Colonic mucosa (tissue), 4 donors: ENCODE measurements at regions not wholly inside any gene's neighbourhood (a gene's known extent, or its start where the extent isn't known, plus 50 kb on each side); places are given as distances from the start of the nearest gene placed in this dataset.

Experiments
- DNase-seq: peaks from one replicate; pipeline ENCODE4 v3.0.0-alpha.2; 2020
- H3K27ac ChIP-seq: fragments of 200-600 bp; one replicate; pipeline ENCODE4 v1.8.0; 2021
- H3K27me3 ChIP-seq: fragments of 200-600 bp; one replicate; pipeline ENCODE4 v1.8.0; 2021
- H3K36me3 ChIP-seq: fragments of 200-600 bp; one replicate; pipeline ENCODE4 v1.8.0; 2021
- H3K4me1 ChIP-seq: fragments of 200-600 bp; one replicate; pipeline ENCODE4 v1.8.0; 2021; ENCODE audit warnings: mild to moderate bottlenecking
- H3K4me3 ChIP-seq: fragments of 200-600 bp; one replicate; pipeline ENCODE4 v1.8.0; 2021
- H3K9ac ChIP-seq, 2 donors: one replicate each; pipeline ENCODE4 v1.7.0; 2013; ENCODE audit warnings: control low read depth in 2 of 2, low read depth in 2 of 2, low read length in 2 of 2
- H3K9me3 ChIP-seq: fragments of 200-600 bp; one replicate; pipeline ENCODE4 v1.8.0; 2021
- intact Hi-C: fragments of 100-400 bp; cut with DNase I; formaldehyde crosslinking; loops from one replicate; pipeline ENCODE4 v1.14.1; 2022
- TF ChIP-seq, protein P1 (sequence below): fragments of 200-600 bp; IDR thresholded peaks from one replicate; pipeline ENCODE4 v1.8.0; 2022; ENCODE audit warnings: antibody characterized with exemption, mild to moderate bottlenecking
- donor health status: healthy.
- donor health status: DM: no; HTN: no; CAD: no.
- donor health status: DM: no; HTN: no; CAD: no.

DNA sequence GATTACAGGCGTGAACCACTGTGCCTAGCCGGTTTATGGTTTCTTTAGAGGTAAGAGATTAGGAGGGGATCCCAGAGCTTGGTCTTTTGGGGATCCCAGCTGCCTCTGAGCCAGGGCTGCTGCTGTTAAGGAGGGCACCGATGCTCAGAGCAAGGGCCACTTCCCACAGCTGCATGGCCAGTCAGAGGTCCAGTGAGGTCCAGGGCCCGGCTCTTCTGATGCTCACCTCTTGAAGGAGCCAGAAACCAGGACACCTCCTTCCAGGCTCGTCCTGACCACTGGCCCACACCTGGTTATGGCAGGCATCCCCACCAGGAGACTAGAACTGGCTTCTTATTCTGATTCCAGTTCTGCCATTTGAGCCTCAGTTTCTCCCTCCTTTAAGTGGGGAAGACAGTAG lies 149.0 kb downstream of the TEX29 start:
- no peak overlapping the region for H3K27ac ChIP-seq
- no peaks in the 10 kb centered on the region for H3K27me3 ChIP-seq
- H3K4me3 ChIP-seq = no peak overlapping the region
- DNase-seq = no peak
- TF ChIP-seq, protein P1, sequence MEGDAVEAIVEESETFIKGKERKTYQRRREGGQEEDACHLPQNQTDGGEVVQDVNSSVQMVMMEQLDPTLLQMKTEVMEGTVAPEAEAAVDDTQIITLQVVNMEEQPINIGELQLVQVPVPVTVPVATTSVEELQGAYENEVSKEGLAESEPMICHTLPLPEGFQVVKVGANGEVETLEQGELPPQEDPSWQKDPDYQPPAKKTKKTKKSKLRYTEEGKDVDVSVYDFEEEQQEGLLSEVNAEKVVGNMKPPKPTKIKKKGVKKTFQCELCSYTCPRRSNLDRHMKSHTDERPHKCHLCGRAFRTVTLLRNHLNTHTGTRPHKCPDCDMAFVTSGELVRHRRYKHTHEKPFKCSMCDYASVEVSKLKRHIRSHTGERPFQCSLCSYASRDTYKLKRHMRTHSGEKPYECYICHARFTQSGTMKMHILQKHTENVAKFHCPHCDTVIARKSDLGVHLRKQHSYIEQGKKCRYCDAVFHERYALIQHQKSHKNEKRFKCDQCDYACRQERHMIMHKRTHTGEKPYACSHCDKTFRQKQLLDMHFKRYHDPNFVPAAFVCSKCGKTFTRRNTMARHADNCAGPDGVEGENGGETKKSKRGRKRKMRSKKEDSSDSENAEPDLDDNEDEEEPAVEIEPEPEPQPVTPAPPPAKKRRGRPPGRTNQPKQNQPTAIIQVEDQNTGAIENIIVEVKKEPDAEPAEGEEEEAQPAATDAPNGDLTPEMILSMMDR = no peak
- H3K36me3 ChIP-seq = no peaks in the 10 kb centered on the region
- no peak overlapping the region for H3K9ac ChIP-seq
- H3K4me1 ChIP-seq = no peaks in the 10 kb centered on the region
- H3K9me3 ChIP-seq = no peaks in the 10 kb centered on the region
- intact Hi-C loops = no loop called here

DNA sequence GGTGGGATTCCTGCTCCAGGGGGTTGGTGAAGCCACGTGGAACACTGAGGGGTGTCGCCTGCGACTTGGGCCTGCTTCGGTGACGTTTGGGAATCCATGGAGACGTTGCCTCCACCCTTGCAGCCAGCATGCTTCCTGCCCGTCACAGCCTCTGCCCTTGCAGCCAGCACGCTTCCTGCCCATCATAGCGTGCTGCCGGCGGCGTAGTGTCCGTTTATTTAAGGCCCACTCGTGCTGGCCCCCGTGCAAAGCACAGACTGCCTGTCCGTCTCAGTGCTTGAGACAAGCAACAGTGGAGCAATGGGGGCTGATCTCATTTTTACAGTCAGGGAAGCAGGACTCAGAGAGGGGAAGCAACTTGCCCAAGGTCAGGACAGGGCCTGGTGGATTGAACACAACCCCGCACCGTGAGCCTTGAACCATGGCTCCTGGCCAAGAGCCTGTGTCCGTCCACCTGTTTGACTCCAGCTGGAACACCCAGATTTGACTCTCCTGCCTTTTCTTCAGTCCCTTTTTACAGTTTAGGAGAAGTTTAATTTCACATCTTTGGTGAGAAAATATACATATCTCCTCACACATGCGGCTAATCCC lies 149.6 kb downstream of the TEX29 start:
- intact Hi-C loops = loop anchor here (5.0 kb wide), 2 partner anchors 977 to 1137 kb away; no protein-coding TSS in a partner anchor
- no peaks in the 10 kb centered on the region for H3K36me3 ChIP-seq
- TF ChIP-seq, protein P1 = no peak
- no peak overlapping the region for H3K9ac ChIP-seq
- H3K9me3 ChIP-seq = no peaks in the 10 kb centered on the region
- no peak overlapping the region for H3K27ac ChIP-seq
- DNase-seq = no peak
- no peaks in the 10 kb centered on the region for H3K4me1 ChIP-seq
- no peaks in the 10 kb centered on the region for H3K27me3 ChIP-seq
- no peak overlapping the region for H3K4me3 ChIP-seq

GRCh38 chr13:111470933-111471332 lies 150.5 kb downstream of the TEX29 start:
- Histone ChIP-seq H3K4me1 (no peaks in the 10 kb centered on the region), H3K9me3 (no peaks in the 10 kb centered on the region), H3K4me3 (no peak overlapping the region), H3K9ac (no peak overlapping the region), H3K27me3 (no peaks in the 10 kb centered on the region), H3K36me3 (no peaks in the 10 kb centered on the region), H3K27ac (no peak overlapping the region)
- DNase-seq = no peak
- intact Hi-C loops = loop anchor here (5.0 kb wide), 2 partner anchors 976 to 1136 kb away; no protein-coding TSS in a partner anchor
- TF ChIP-seq, protein P1 = no peak

DNA sequence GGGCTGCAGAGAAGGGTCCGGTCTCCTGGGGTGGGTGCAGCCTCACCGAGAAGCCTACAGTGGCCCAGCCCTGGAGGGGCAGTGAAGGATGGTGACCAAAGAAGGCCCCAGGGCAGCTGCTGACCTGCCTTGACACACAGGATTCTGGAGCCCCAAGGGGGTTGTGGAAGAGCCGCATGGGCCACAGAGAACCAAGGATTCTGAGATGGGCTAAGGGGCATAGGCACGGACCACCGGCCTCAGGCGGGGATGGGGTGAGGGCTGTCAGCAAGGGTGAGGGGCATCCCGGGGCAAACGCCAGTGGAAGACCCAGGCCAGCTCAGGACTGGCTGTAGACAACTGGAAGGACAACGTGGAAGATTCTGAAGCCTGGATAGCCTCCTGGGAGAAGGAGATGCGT lies 151.6 kb downstream of the TEX29 start:
- Histone ChIP-seq H3K27ac (no peak overlapping the region), H3K36me3 (no peaks in the 10 kb centered on the region), H3K27me3 (no peaks in the 10 kb centered on the region), H3K9ac (no peak overlapping the region), H3K4me3 (no peak overlapping the region), H3K4me1 (no peaks in the 10 kb centered on the region), H3K9me3 (no peaks in the 10 kb centered on the region)
- TF ChIP-seq, protein P1 = no peak
- intact Hi-C loops = loop anchor here (5.0 kb wide), 2 partner anchors 975 to 1135 kb away; no protein-coding TSS in a partner anchor
- DNase-seq = no peak

DNA sequence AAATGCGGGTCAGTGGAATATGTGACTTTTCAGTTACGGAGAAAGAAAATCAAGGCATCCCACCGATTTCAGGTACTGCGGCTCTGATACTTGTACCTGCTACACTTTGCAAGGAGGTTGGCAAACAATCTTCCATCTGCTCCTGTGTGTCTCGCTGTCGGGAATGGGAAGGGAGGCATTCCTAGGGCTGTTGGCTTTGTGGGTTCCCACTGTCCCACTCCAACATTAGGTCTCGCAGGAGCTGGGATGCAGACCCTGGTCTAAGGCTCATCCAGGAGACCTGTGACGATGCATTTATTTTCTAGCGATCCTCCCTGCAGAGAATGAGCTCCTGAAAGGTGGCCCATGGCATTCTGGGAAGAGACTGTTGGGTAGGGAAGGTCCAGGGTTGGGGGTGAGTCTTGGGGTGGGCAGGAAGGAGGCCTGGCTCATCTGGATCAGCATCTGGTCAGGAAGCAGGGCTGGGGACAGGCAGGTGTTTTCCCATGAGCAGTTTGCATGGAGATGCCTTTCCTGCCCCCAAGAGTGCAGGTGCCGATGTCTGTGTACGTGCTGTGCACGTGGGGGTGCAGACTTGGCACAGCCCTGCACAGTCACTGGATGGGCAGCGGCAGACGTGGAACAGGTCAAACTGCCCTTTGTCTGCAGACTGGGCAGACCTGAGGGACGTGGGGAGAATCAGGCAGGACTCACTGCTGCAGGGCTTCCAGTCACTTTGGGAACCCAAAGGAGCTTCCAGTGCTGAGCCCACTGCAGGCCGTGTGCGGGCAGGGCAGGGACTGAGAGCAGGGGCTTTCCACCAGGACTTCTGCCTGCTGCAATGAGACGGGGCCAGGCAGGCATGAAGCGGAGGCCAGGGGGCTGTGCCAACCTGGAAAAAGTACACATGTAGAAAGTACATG lies 152.4 kb downstream of the TEX29 start:
- no peak overlapping the region for H3K27ac ChIP-seq
- intact Hi-C loops = loop anchor here (5.0 kb wide), 2 partner anchors 974 to 1134 kb away; no protein-coding TSS in a partner anchor
- TF ChIP-seq, protein P1 = no peak
- no peak overlapping the region for H3K9ac ChIP-seq
- no peaks in the 10 kb centered on the region for H3K27me3 ChIP-seq
- no peaks in the 10 kb centered on the region for H3K9me3 ChIP-seq
- DNase-seq = peak; percentile 4
- H3K4me3 ChIP-seq = no peak overlapping the region
- H3K36me3 ChIP-seq = no peaks in the 10 kb centered on the region
- no peaks in the 10 kb centered on the region for H3K4me1 ChIP-seq
